ENCODE measurements at regions not wholly inside any gene's neighbourhood (a gene's known extent, or its start where the extent isn't known, plus 50 kb on each side); places are given as distances from the start of the nearest gene placed in this dataset.

DNA sequence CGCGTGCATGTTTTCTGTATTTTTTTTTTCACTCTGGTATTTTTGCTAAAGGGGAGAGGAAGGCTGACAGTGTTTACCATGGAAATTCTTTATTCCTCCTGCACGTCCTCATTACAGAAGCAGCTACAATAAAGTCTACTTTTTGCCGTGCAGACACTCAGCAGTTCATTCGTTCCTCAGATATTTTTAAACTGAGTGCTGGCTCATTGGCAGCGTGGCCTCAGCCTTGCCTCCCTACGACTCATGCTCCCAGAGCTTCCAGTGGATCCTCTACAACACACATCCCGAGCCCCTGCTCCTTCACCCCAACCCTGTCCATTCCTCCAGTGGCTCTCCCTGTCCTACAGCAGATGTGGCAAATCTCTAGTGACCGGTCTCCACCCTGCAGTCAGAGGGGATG, 239.2 kb upstream of the ZMIZ1 start:
- ChIA-PET POLR2A (no interaction called here), CTCF (no interaction called here)
- DNase-seq (ENCODE audit: extremely low spot score): no peak
- TF ChIP-seq FOXM1 (IDR thresholded peaks at IDR 0.05; ENCODE audit: borderline replicate concordance): no peak
- TF ChIP-seq FOXK2 (IDR thresholded peaks at IDR 0.05): no peak
- no peak for TF ChIP-seq HDGF (IDR thresholded peaks at IDR 0.05; ENCODE audit: borderline replicate concordance)
- TF ChIP-seq ZNF384 (IDR thresholded peaks at IDR 0.05): no peak
- TF ChIP-seq L3MBTL2 (conservative IDR thresholded peaks at IDR 0.05): no peak
- no peak for TF ChIP-seq BHLHE40 (IDR thresholded peaks at IDR 0.05; ENCODE audit: borderline replicate concordance)
- no peak for TF ChIP-seq LEF1 (IDR thresholded peaks at IDR 0.05; ENCODE audit: borderline replicate concordance)
- TF ChIP-seq, protein P1, sequence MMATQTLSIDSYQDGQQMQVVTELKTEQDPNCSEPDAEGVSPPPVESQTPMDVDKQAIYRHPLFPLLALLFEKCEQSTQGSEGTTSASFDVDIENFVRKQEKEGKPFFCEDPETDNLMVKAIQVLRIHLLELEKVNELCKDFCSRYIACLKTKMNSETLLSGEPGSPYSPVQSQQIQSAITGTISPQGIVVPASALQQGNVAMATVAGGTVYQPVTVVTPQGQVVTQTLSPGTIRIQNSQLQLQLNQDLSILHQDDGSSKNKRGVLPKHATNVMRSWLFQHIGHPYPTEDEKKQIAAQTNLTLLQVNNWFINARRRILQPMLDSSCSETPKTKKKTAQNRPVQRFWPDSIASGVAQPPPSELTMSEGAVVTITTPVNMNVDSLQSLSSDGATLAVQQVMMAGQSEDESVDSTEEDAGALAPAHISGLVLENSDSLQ (IDR thresholded peaks at IDR 0.05): no peak
- no peak for TF ChIP-seq SP1 (IDR thresholded peaks at IDR 0.05)
- TF ChIP-seq ARNT (IDR thresholded peaks at IDR 0.05): no peak
- TF ChIP-seq ELF4 (IDR thresholded peaks at IDR 0.05): no peak
- TF ChIP-seq NFRKB (IDR thresholded peaks at IDR 0.05): no peak
- TF ChIP-seq SUZ12 (IDR thresholded peaks at IDR 0.05): no peak
- TF ChIP-seq CTBP1 (IDR thresholded peaks at IDR 0.05; ENCODE audit: borderline replicate concordance): no peak
- TF ChIP-seq TARDBP (IDR thresholded peaks at IDR 0.05): no peak
- no peak for TF ChIP-seq FOXA1 (IDR thresholded peaks at IDR 0.05)

DNA sequence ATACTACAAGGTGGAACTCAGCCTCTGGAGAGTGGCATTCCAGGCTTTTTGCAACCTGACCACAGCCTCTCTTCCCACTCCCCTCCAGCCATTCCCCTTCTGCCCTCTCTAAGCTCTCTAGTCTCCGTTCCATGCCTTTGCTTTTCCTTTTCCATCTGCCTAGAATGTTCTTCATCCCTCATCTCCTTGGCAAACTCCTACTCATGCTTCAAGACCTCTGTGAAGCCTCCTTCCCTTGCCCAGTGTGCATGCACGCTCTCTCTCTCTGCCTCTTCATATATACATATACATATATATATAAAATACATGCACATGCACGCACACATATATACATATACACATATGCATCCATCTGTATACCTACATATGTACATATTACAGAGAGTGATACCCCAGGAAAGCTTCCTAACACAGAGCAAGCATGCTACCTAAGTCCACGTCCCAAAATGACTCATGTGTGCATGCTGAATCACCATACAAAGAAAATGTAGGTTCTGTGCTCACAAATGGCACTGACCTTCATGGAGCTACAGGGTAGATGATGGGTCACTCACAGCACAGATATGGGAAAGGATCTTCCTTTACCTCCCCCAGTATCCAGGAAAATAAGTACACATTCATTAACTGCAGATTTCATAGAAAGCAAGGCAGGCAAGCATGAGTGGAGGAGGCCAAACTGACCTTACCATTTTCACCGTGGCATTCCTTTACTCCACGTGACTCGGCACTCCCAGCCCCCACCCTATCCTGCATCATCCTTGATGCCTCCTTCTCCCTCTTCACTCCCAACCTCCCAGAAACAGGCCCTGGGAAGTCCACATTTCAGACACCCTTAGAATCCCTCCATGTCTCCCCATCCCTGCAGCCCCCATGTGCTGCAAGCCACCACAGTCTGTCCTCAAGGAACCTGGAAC, 238.4 kb upstream of the ZMIZ1 start:
- DNase-seq (ENCODE audit: extremely low spot score): no peak
- ChIA-PET POLR2A (no interaction called here), CTCF (no interaction called here)
- TF ChIP-seq HDGF (IDR thresholded peaks at IDR 0.05; ENCODE audit: borderline replicate concordance) (no peak), SP1 (IDR thresholded peaks at IDR 0.05) (no peak), FOXA1 (IDR thresholded peaks at IDR 0.05) (no peak), TARDBP (IDR thresholded peaks at IDR 0.05) (no peak), ARNT (IDR thresholded peaks at IDR 0.05) (no peak), L3MBTL2 (conservative IDR thresholded peaks at IDR 0.05) (no peak), NFRKB (IDR thresholded peaks at IDR 0.05) (no peak), ELF4 (IDR thresholded peaks at IDR 0.05) (no peak), FOXM1 (IDR thresholded peaks at IDR 0.05; ENCODE audit: borderline replicate concordance) (no peak)

DNA sequence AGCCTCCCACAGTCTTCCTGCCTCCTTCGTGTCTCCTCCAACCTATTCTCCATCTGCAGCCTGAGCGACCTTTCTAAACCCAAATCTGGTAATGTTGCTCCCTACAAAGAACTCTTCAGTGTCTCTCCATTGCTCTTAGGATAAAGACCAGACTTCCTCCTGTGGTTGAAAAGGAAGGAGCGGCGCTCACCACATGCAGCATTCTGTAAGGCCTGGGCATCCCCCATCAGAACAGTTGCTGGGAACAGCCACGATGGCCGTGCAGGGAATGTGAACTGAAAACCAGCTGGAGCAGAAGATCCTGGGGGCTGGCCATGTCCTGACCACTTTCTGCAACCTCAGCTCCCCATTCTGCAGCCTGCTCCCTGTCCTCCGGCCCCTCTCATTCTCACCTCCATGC, 237.8 kb upstream of the ZMIZ1 start:
- ChIA-PET POLR2A (no interaction called here), CTCF (interaction anchor here (0.6 kb wide), 1 partner anchor 22 kb away, joined by 4 read pairs; no protein-coding TSS in a partner anchor)
- no peak for DNase-seq (ENCODE audit: extremely low spot score)
- no peak for TF ChIP-seq FOXA1 (IDR thresholded peaks at IDR 0.05)
- TF ChIP-seq LEF1 (IDR thresholded peaks at IDR 0.05; ENCODE audit: borderline replicate concordance): no peak

DNA sequence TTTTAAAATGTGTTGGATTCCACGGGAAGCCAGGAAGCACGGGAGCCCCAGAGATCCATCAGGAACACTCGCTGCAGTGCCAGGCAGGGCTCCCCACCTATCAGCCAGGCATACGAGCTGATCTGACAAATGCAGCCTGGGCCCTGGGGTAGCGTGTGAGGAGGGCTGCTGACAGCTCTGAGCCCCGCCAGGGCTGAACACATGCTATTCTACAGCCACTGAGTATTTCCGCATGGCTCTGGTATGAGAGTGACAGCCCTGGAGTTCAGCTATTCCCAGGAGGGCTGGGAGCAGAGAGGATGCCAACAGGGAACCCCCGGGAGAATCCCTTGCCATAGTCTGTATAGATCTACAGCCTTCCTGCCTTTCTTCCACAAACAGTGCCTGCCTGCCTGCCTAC, 237.3 kb upstream of the ZMIZ1 start:
- no peak for TF ChIP-seq ZNF384 (IDR thresholded peaks at IDR 0.05)
- CTCF ChIA-PET: interaction anchor here (0.6 kb wide), 1 partner anchor 22 kb away, joined by 4 read pairs; no protein-coding TSS in a partner anchor
- no peak for DNase-seq (ENCODE audit: extremely low spot score)
- POLR2A ChIA-PET: no interaction called here

DNA sequence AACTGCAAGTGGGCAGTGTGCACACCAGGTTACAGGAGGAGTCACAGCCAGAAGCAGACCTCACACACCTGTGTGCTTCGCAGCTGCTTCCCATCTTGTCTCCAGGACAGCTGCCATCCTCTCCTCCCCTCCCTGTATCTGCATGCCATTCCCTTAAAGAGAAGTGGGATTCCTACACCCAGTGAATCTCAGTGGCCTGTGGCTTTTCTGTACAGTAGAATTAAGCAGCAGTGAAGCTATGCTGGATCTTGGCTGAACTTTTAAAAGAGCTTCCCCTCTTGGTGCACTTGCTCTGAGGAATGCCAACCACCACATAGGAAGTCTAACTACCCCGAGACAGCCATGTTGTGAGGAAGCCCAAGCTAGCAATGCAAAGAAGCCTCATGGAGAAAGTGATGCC, 236.5 kb upstream of the ZMIZ1 start:
- CTCF ChIA-PET: no interaction called here
- POLR2A ChIA-PET: no interaction called here
- DNase-seq (ENCODE audit: extremely low spot score): no peak
- TF ChIP-seq ZNF384 (IDR thresholded peaks at IDR 0.05) (no peak), ARNT (IDR thresholded peaks at IDR 0.05) (no peak), HDGF (IDR thresholded peaks at IDR 0.05; ENCODE audit: borderline replicate concordance) (no peak), L3MBTL2 (conservative IDR thresholded peaks at IDR 0.05) (no peak), SUZ12 (IDR thresholded peaks at IDR 0.05) (no peak), FOXM1 (IDR thresholded peaks at IDR 0.05; ENCODE audit: borderline replicate concordance) (no peak), CTBP1 (IDR thresholded peaks at IDR 0.05; ENCODE audit: borderline replicate concordance) (no peak), FOXA1 (IDR thresholded peaks at IDR 0.05) (no peak), FOXK2 (IDR thresholded peaks at IDR 0.05) (no peak), SP1 (IDR thresholded peaks at IDR 0.05) (no peak), LEF1 (IDR thresholded peaks at IDR 0.05; ENCODE audit: borderline replicate concordance) (no peak), BHLHE40 (IDR thresholded peaks at IDR 0.05; ENCODE audit: borderline replicate concordance) (no peak), NFRKB (IDR thresholded peaks at IDR 0.05) (no peak), TARDBP (IDR thresholded peaks at IDR 0.05) (no peak)
- TF ChIP-seq, protein P1 (IDR thresholded peaks at IDR 0.05): no peak

DNA sequence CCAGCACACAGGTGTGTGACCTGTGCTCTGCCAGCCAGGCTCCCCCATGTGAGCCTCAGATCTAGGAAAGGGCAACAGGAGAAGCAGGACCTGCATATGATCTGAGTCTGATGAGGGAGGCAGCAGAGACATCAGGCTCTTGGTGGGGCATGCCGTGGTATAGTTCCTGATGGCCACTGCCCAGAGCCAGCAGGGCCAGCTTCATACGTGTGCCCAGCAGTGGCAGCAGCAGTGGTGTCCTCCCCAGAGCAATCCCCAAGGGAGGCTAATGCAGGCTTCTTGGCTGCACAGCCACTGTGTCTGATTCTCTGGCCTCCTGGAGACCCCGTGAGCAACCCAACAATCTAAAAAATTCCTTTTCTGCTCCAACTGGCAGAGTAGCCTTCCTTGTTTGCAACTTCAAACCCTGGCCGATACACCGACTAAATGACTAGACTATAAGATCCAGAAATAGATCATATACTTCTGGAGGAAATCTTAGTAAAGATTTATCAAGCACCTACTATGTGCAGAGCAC, 230.6 kb upstream of the ZMIZ1 start:
- ChIA-PET POLR2A (no interaction called here), CTCF (no interaction called here)
- DNase-seq (ENCODE audit: extremely low spot score): no peak
- TF ChIP-seq SP1 (IDR thresholded peaks at IDR 0.05) (no peak), FOXK2 (IDR thresholded peaks at IDR 0.05) (no peak), LEF1 (IDR thresholded peaks at IDR 0.05; ENCODE audit: borderline replicate concordance) (no peak), ELF4 (IDR thresholded peaks at IDR 0.05) (no peak), SUZ12 (IDR thresholded peaks at IDR 0.05) (no peak), ZNF384 (IDR thresholded peaks at IDR 0.05) (no peak), HDGF (IDR thresholded peaks at IDR 0.05; ENCODE audit: borderline replicate concordance) (no peak), NFRKB (IDR thresholded peaks at IDR 0.05) (no peak), CTBP1 (IDR thresholded peaks at IDR 0.05; ENCODE audit: borderline replicate concordance) (no peak)
- TF ChIP-seq, protein P1 (IDR thresholded peaks at IDR 0.05): no peak

All from HEK293T (cell line).